Central memory CD8-positive, alpha-beta T cell (primary cell): ENCODE measurements at regions not wholly inside any gene's neighbourhood (a gene's known extent, or its start where the extent isn't known, plus 50 kb on each side); places are given as distances from the start of the nearest gene placed in this dataset.

Experiments used
- ATAC-seq: fragments of 150-1000 bp; cut with Tn5 transposase; replicated peaks from 2 replicates; pipeline ENCODE4 v1.10.0; 2022; ENCODE audit warnings: mild to moderate bottlenecking, moderate FRiP score, moderate number of reproducible peaks; ENCODE audit not compliant: poor library complexity, severe bottlenecking; ENCODE audit errors: extremely low read depth
- DNase-seq, 2 donors: peaks; one replicate each; pipeline ENCODE4 v3.0.0; 2021; ENCODE audit warnings: low spot score in 2 of 2
- H3K27ac Mint-ChIP-seq: one replicate; pipeline ENCODE4 v1.8.0; 2022; ENCODE audit warnings: low read depth, mild to moderate bottlenecking, moderate library complexity, mixed read lengths
- H3K27me3 Mint-ChIP-seq: one replicate; pipeline ENCODE4 v1.8.0; 2022; ENCODE audit warnings: mixed read lengths
- H3K36me3 Mint-ChIP-seq: one replicate; pipeline ENCODE4 v1.8.0; 2022; ENCODE audit warnings: mild to moderate bottlenecking, moderate library complexity, mixed read lengths; ENCODE audit not compliant: insufficient read depth
- H3K4me1 Mint-ChIP-seq: one replicate; pipeline ENCODE4 v1.8.0; 2022; ENCODE audit warnings: mixed read lengths
- H3K4me3 Mint-ChIP-seq: one replicate; pipeline ENCODE4 v1.8.0; 2022; ENCODE audit warnings: mild to moderate bottlenecking, moderate library complexity, mixed read lengths
- H3K9me3 Mint-ChIP-seq: one replicate; pipeline ENCODE4 v1.8.0; 2022; ENCODE audit warnings: mixed read lengths

DNA sequence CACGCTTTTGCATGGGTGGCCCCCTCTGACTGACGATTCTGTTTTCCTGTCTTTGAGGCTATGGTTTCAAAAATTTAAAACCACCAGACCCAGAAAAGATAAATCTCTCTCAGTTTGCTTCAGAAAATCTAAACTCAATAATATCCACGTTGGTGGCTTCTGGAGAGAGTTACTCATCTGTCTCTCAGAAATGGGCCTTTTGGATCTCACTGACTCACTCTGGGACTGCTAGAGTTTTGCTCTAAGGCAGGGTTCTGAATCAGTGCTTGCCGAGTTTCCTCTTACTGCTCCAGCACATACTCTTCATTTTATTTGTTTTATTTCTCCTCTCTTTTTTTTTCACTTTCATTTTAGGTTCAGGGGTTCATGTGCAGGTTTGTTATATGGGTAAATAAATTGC is 305.7 kb downstream of the BLID start:
- Mint-ChIP-seq H3K4me3 (no peak overlapping the region), H3K4me1 (no peaks in the 10 kb centered on the region), H3K36me3 (peaks cover 2% of the 10 kb centered on the region), H3K27me3 (no peaks in the 10 kb centered on the region), H3K27ac (no peak overlapping the region), H3K9me3 (peaks cover 11% of the 10 kb centered on the region)
- DNase-seq: no peak
- ATAC-seq: no peak

DNA sequence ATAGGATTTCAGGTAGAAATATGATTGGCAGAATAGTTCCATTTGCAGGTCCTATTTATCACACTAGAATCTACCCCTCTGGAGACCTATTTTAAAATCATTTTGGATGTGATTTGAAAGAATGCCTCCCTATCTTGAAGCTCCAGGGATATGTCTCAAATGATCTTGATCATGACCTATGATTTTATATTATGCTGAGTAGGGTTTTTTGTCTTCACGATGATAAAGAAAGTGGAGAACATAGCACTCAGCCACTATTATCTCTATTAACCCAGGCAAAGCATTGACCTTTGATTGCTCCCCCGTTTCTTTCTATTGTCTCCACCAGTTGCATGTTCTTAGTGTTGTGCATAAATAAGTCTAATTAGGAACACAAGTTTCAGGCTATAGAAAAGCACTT is 307.9 kb downstream of the BLID start:
- Mint-ChIP-seq H3K4me3 (no peak overlapping the region), H3K27ac (no peak overlapping the region), H3K9me3 (peaks cover 11% of the 10 kb centered on the region), H3K27me3 (no peaks in the 10 kb centered on the region), H3K4me1 (no peaks in the 10 kb centered on the region), H3K36me3 (peaks cover 2% of the 10 kb centered on the region)
- DNase-seq: no peak
- no peak for ATAC-seq

DNA sequence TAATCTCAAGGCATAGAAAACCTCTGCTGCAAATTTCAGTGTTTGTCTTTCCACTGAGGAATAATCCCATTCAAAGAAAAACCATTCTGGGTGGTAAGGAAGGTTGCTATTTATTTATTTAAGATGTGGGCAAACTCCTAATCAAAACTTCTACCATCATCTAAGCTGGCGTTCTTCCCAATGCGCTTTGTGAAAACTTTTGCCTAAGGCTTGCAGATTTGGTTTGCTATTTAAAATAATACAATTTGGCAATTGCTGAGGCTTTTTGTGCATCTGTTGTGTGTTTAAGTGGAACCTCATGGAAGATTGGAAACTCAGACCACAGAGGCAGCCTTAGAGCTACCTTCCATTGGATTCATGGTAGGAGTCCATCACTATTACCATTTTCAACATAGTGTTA is 309.0 kb downstream of the BLID start:
- H3K27ac Mint-ChIP-seq: no peak overlapping the region

DNA sequence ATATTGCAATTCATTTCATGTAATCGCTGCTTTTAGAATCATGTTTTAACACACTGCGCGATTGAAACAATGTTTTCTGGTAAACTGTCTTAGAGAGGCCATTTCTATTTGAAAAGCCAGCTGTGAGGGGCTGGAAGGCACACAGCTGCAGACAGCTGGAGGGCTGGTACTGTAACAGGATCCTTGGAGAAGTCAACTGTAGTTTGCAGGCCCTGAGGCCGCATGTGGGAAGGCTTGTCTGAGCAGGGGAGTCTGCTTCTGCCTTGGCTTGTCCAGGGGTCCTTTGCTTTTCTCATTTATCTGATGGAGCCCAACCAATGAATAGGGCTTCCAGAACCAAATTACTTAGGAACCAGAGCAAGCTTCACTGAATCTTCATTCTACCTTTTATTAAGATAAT is 313.5 kb downstream of the BLID start:
- Mint-ChIP-seq H3K27ac (no peak overlapping the region), H3K9me3 (peaks cover 14% of the 10 kb centered on the region), H3K4me1 (no peaks in the 10 kb centered on the region), H3K27me3 (no peaks in the 10 kb centered on the region), H3K4me3 (no peak overlapping the region), H3K36me3 (no peaks in the 10 kb centered on the region)
- ATAC-seq (no peak), DNase-seq (no peak)

More for the DNA sequence above, 309.0 kb downstream of the BLID start:
- H3K27me3 Mint-ChIP-seq: no peaks in the 10 kb centered on the region
- ATAC-seq: no peak
- H3K4me3 Mint-ChIP-seq: no peak overlapping the region
- H3K9me3 Mint-ChIP-seq: peaks cover 11% of the 10 kb centered on the region
- peaks cover 2% of the 10 kb centered on the region for H3K36me3 Mint-ChIP-seq
- DNase-seq: no peak
- no peaks in the 10 kb centered on the region for H3K4me1 Mint-ChIP-seq

DNA sequence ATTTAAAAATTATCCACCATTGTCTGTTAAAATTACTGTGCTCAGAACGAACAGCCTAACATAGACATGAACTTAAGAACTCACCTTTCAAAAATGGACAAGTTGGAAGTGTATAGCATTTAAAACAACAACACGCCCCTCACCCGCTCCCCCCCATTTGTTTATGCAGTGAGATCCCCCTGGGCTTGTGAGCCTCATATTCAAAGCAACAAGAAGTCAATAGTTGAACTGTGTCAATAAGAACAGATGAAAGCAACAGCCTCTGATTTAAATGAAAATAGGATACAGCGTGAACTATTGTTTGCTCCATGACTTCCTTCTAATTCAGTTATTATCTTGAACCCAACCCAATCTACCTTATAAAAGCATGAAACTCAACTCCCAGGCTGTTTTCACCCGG is 314.2 kb downstream of the BLID start:
- no peaks in the 10 kb centered on the region for H3K27me3 Mint-ChIP-seq
- H3K4me1 Mint-ChIP-seq: no peaks in the 10 kb centered on the region
- no peak for ATAC-seq
- DNase-seq: no peak
- H3K36me3 Mint-ChIP-seq: no peaks in the 10 kb centered on the region
- peaks cover 14% of the 10 kb centered on the region for H3K9me3 Mint-ChIP-seq
- no peak overlapping the region for H3K27ac Mint-ChIP-seq
- H3K4me3 Mint-ChIP-seq: no peak overlapping the region

DNA sequence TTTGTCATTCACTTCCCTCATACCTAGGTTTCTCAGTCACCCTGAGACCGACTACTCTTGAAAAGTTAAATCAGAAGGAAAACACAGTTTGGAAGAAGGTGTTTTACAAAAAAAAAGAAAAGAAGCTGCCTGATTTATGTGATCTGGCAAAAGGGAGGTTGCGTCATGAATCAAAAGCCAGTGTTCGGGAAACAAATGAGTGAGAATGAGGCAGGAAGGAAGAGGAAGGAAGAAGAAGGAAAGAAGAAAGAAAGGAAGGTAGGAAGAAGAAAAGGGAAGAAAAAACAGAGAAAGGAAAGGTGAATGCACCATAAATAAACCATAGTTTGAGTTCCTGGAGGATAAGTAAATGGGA is 314.6 kb downstream of the BLID start:
- H3K4me3 Mint-ChIP-seq: no peak overlapping the region
- H3K27ac Mint-ChIP-seq: no peak overlapping the region
- no peaks in the 10 kb centered on the region for H3K27me3 Mint-ChIP-seq
- H3K36me3 Mint-ChIP-seq: no peaks in the 10 kb centered on the region
- ATAC-seq (no peak), DNase-seq (no peak)
- peaks cover 14% of the 10 kb centered on the region for H3K9me3 Mint-ChIP-seq
- no peaks in the 10 kb centered on the region for H3K4me1 Mint-ChIP-seq

DNA sequence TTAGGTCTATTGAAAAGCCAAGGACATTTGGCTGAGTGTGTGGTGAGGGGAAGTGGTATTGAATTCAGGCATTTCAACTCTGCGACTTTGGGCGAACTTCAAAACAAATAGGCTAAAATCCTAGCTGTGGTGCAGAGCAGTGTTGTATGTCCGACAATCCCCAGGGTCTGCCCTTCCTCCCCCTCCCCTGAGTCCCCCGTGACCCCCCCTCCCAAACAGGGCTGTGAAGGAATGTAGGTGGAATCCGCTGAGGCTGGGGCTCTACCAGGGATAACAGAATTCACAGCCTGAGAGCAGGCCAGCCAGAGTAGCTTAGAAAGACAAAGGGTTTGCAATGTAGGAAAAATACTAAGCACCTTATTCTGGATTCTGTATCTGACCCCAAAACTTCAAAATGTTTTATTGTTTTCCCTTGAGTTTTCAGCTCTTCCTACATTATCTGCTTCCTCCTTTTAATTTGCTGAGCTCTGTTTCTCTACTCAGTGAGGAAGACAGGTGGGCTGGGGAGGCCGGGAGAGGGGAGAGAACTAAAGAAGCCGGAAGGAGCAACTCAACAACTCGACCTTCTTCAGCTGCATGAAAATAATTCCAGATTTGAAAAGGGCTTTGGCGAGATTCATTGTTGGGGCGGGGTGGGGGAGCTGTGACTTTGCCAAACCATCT is 315.2 kb downstream of the BLID start:
- Mint-ChIP-seq H3K9me3 (peaks cover 14% of the 10 kb centered on the region), H3K36me3 (no peaks in the 10 kb centered on the region), H3K4me3 (no peak overlapping the region), H3K27me3 (no peaks in the 10 kb centered on the region), H3K27ac (no peak overlapping the region), H3K4me1 (no peaks in the 10 kb centered on the region)
- ATAC-seq (no peak), DNase-seq (no peak)

DNA sequence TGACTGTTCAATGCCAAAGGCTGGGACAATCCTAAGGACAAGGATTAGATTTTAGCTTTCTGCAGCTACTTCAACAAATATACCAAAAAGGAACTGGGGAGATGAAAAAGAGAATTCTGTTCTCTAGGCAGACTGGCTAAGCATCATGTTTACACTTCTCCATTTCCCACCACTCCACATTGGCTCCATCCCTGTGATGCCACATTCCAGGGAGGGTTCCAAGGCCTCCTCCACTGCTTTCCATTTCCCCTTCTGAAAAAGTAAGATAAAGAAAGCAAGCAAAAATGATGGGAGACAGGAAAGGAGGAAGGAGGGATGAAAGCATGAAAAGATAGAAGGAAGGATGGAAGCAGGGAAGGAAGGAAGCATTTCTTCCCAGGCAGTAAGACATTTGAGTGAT is 315.8 kb downstream of the BLID start:
- Mint-ChIP-seq H3K36me3 (no peaks in the 10 kb centered on the region), H3K27me3 (no peaks in the 10 kb centered on the region), H3K9me3 (peaks cover 14% of the 10 kb centered on the region), H3K4me1 (no peaks in the 10 kb centered on the region), H3K27ac (no peak overlapping the region), H3K4me3 (no peak overlapping the region)
- DNase-seq (no peak), ATAC-seq (no peak)

DNA sequence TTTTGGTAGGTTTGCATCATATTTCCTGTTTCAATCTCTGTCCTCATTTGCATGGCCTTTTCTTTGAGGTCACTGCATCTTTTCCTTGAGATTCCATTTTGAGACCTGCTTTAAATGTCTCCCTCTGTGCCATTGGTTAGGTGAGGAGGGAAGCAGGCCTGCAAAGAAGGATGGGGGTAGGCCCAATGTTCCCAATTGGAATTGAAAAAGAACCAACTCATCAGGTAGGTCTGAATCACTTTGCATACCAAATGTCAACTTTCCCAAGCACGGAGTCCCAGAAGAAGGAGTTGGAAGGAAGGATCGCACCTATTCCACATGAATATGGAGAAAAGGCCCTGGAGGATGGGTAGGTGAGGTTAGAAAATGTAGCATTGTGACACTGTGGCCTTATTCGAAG is 318.5 kb downstream of the BLID start:
- DNase-seq (no peak), ATAC-seq (no peak)
- no peaks in the 10 kb centered on the region for H3K27me3 Mint-ChIP-seq
- no peak overlapping the region for H3K4me3 Mint-ChIP-seq
- H3K36me3 Mint-ChIP-seq: no peaks in the 10 kb centered on the region
- no peaks in the 10 kb centered on the region for H3K4me1 Mint-ChIP-seq
- H3K9me3 Mint-ChIP-seq: peaks cover 14% of the 10 kb centered on the region
- H3K27ac Mint-ChIP-seq: no peak overlapping the region

DNA sequence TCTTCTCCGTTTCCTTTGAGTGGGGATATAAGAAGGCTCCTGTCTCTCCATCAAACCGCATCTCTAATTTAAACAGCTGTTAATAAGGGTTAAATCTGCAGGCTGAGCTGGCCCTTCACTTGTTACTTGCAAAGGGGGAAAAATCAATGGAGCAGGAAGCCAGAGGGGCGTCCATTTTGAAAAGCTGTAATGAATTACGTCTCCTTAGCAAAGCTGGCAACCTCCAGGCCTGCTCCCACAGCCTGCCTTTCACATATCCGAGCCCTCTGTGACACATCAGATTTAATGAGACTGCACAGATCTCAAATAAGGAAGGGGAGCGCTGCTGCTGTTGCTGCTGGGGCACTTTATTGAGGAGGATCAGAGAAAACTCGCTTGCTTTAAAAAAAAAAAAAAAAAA is 320.8 kb downstream of the BLID start:
- Mint-ChIP-seq H3K4me3 (no peak overlapping the region), H3K36me3 (no peaks in the 10 kb centered on the region), H3K27ac (no peak overlapping the region), H3K9me3 (peaks cover 9% of the 10 kb centered on the region), H3K27me3 (peaks cover 8% of the 10 kb centered on the region), H3K4me1 (no peaks in the 10 kb centered on the region)
- no peak for DNase-seq
- ATAC-seq: no peak

DNA sequence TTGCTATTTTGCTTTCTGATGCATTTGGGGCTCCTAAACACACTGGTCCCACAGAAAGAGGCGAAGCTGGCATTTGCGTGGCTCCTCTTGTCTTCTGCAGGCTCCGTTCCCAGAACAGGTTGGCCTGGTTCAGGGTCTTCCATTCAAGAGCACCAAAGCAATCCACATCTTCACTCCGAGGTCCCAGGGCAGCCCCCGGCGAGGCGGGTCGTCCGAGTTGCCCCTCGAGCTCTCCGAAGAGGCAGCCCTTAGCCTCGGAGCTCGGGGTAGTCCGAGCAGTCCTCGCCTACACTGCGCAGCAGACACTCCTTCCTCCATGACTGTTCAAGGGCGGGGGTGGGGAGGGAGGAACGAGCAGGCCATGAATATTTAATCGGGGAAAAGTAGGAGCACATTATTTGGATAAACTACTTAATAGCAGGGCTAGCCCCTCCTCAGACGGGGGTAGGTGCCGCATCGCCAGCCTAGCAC is 321.3 kb downstream of the BLID start:
- DNase-seq (no peak), ATAC-seq (no peak)
- H3K9me3 Mint-ChIP-seq: peaks cover 9% of the 10 kb centered on the region
- H3K36me3 Mint-ChIP-seq: no peaks in the 10 kb centered on the region
- no peaks in the 10 kb centered on the region for H3K4me1 Mint-ChIP-seq
- no peak overlapping the region for H3K4me3 Mint-ChIP-seq
- H3K27ac Mint-ChIP-seq: no peak overlapping the region
- H3K27me3 Mint-ChIP-seq: peaks cover 12% of the 10 kb centered on the region

DNA sequence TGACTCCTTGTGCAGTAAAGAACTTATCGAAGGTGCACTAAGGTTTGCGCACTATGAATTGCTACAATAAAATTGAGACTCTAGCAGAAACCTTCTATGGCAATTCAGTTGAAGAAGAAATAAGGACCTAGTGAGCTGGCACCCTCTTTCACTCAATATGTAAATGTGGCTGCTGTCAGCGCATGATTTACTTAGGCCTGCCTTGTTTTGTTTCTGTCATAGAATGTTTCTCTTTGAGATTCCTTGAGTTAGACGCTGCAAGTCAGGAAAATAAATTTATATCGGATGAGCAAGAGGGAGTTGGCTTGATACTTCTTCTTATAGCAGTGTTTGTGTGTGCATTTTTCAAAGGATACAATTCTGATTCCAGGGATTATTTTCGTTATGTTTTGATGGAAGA is 322.1 kb downstream of the BLID start:
- peaks cover 9% of the 10 kb centered on the region for H3K9me3 Mint-ChIP-seq
- no peaks in the 10 kb centered on the region for H3K4me1 Mint-ChIP-seq
- no peak for ATAC-seq
- DNase-seq: no peak
- no peaks in the 10 kb centered on the region for H3K36me3 Mint-ChIP-seq
- H3K4me3 Mint-ChIP-seq: no peak overlapping the region
- no peak overlapping the region for H3K27ac Mint-ChIP-seq
- peaks cover 12% of the 10 kb centered on the region for H3K27me3 Mint-ChIP-seq

DNA sequence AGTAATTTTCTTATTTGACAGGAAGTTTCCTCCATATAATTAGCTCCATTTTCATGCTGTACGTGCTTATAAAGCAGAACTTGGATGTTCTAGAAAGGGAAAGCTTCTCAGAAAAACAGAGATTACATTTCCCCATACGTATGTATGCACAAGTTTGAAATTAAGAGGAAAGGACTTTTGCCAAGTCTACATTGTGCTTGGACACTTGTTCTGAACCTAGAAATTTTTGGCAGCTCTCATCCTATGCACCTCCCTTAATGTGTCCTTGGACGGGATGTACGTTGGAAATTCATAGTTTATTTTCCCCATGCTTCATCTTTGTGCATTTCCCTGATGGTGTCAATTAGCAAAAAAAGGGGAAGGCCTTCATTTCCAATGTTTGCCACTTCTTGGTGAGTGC is 322.7 kb downstream of the BLID start:
- H3K4me3 Mint-ChIP-seq: no peak overlapping the region
- no peak overlapping the region for H3K27ac Mint-ChIP-seq
- H3K9me3 Mint-ChIP-seq: peaks cover 5% of the 10 kb centered on the region
- ATAC-seq (no peak), DNase-seq (no peak)
- H3K27me3 Mint-ChIP-seq: peaks cover 12% of the 10 kb centered on the region
- no peaks in the 10 kb centered on the region for H3K36me3 Mint-ChIP-seq
- H3K4me1 Mint-ChIP-seq: no peaks in the 10 kb centered on the region

DNA sequence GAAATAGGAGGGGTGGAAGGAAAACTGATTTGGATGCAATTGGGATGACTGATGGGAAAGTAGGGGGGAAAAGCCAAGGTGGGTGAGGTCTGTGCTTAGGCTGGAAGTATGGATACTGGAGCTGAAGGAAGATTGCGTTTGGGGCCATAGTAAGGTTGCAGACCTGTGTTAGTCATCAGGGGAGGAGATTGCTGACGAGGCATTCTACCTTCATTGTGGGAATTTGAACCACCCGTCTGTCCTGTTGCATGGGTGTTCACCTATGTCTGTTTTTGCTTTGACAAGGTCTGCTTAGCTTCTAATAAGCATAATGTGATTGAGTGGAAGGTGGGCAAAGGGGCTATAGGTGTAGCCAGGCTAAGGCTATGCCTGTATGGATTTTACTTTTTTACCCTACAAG is 323.8 kb downstream of the BLID start:
- Mint-ChIP-seq H3K9me3 (peaks cover 4% of the 10 kb centered on the region), H3K27ac (no peak overlapping the region), H3K4me3 (no peak overlapping the region), H3K4me1 (no peaks in the 10 kb centered on the region), H3K36me3 (no peaks in the 10 kb centered on the region), H3K27me3 (peaks cover 12% of the 10 kb centered on the region)
- ATAC-seq: no peak
- no peak for DNase-seq
